ENCODE measurements at regions not wholly inside any gene's neighbourhood (a gene's known extent, or its start where the extent isn't known, plus 50 kb on each side); places are given as distances from the start of the nearest gene placed in this dataset.

DNA sequence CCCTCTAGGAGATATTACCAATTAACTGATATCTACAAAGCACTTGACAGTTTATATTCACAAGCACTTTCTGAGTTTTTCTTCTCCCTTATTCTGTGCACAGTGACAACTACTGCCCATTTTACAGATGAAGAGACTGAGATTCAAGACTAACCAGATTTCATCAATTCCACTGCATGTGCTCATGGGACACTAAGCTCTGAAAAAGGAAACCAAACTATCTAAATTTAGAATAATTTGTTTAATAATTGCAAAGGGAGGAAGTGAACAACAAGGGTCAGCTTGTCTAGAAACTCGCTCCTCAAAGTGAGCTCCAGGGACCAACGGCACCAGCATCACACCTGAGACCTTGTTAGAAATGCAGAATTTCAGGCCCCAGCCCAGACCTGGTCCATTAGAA lies 50.8 kb upstream of the MYLIP start:
- DNase-seq = no peak
- Mint-ChIP-seq H3K27ac (ENCODE audit: unreplicated experiment) (no peak overlapping the region), H3K4me1 (ENCODE audit: low read depth, unreplicated experiment) (no peaks in the 10 kb centered on the region), H3K36me3 (ENCODE audit: insufficient read depth, unreplicated experiment) (no peaks in the 10 kb centered on the region), H3K4me3 (ENCODE audit: low read depth, unreplicated experiment) (no peak overlapping the region), H3K27me3 (ENCODE audit: unreplicated experiment) (peaks cover 10% of the 10 kb centered on the region), H3K9me3 (ENCODE audit: low read depth, unreplicated experiment) (no peaks in the 10 kb centered on the region)
- TF ChIP-seq, protein P1, sequence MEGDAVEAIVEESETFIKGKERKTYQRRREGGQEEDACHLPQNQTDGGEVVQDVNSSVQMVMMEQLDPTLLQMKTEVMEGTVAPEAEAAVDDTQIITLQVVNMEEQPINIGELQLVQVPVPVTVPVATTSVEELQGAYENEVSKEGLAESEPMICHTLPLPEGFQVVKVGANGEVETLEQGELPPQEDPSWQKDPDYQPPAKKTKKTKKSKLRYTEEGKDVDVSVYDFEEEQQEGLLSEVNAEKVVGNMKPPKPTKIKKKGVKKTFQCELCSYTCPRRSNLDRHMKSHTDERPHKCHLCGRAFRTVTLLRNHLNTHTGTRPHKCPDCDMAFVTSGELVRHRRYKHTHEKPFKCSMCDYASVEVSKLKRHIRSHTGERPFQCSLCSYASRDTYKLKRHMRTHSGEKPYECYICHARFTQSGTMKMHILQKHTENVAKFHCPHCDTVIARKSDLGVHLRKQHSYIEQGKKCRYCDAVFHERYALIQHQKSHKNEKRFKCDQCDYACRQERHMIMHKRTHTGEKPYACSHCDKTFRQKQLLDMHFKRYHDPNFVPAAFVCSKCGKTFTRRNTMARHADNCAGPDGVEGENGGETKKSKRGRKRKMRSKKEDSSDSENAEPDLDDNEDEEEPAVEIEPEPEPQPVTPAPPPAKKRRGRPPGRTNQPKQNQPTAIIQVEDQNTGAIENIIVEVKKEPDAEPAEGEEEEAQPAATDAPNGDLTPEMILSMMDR (IDR thresholded peaks at IDR 0.05; ENCODE audit: unreplicated experiment) = no peak
- no TSS peak for BruUV-seq (replicated peaks)
- intact Hi-C loops (cut with micrococcal nuclease; ENCODE audit: unreplicated experiment) = no loop called here
- CTCF ChIA-PET = no interaction called here

DNA sequence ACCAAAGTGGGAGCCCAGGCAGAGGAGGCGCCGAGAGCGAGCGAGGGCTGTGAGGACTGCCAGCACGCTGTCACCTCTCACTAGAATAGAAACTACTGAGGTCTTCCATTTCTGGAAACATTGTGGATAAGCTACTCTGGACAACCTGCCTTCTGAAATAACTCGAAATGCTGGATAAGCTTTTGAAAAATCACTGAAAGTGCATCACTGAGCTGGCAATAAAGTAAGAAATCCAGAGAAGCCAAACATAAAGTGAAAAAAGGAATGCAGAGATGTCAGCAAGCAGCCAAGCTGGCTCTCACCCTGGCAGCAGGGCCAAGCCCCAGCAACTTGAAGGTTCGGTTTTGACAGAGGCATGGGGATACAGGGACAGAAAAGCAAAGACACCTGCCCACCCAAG lies 59.2 kb upstream of the MYLIP start:
- H3K27me3 Mint-ChIP-seq (ENCODE audit: unreplicated experiment) = peaks cover 13% of the 10 kb centered on the region
- TF ChIP-seq, protein P1 (IDR thresholded peaks at IDR 0.05; ENCODE audit: unreplicated experiment) = no peak
- H3K4me1 Mint-ChIP-seq (ENCODE audit: low read depth, unreplicated experiment) = no peaks in the 10 kb centered on the region
- intact Hi-C loops (cut with micrococcal nuclease; ENCODE audit: unreplicated experiment) = no loop called here
- H3K9me3 Mint-ChIP-seq (ENCODE audit: low read depth, unreplicated experiment) = no peaks in the 10 kb centered on the region
- no peak overlapping the region for H3K27ac Mint-ChIP-seq (ENCODE audit: unreplicated experiment)
- H3K36me3 Mint-ChIP-seq (ENCODE audit: insufficient read depth, unreplicated experiment) = no peaks in the 10 kb centered on the region
- no peak for DNase-seq
- no peak overlapping the region for H3K4me3 Mint-ChIP-seq (ENCODE audit: low read depth, unreplicated experiment)
- CTCF ChIA-PET = no interaction called here
- BruUV-seq (replicated peaks) = no TSS peak

DNA sequence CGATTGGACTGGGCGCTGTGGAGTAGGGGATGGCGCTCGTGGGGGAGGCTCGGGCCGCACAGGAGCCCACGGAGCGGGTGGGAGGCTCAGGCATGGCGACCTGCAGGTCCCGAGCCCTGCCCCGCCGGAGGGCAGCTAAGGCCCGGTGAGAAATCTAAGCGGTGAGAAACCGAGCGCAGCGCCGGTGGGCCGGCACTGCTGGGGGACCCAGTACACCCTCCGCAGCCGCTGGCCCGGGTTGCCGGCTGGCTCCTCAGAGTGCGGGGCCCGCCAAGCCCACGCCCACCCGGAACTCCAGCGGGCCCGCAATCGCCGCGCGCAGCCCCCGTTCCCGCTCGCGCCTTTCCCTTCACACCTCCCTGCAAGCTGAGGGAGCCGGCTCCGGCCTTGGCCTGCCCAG lies 59.7 kb upstream of the MYLIP start:
- H3K36me3 Mint-ChIP-seq (ENCODE audit: insufficient read depth, unreplicated experiment) = no peaks in the 10 kb centered on the region
- no peak overlapping the region for H3K27ac Mint-ChIP-seq (ENCODE audit: unreplicated experiment)
- H3K4me3 Mint-ChIP-seq (ENCODE audit: low read depth, unreplicated experiment) = no peak overlapping the region
- CTCF ChIA-PET = no interaction called here
- H3K9me3 Mint-ChIP-seq (ENCODE audit: low read depth, unreplicated experiment) = no peaks in the 10 kb centered on the region
- intact Hi-C loops (cut with micrococcal nuclease; ENCODE audit: unreplicated experiment) = no loop called here
- no TSS peak for BruUV-seq (replicated peaks)
- H3K4me1 Mint-ChIP-seq (ENCODE audit: low read depth, unreplicated experiment) = no peaks in the 10 kb centered on the region
- DNase-seq = no peak
- TF ChIP-seq, protein P1 (IDR thresholded peaks at IDR 0.05; ENCODE audit: unreplicated experiment) = no peak
- H3K27me3 Mint-ChIP-seq (ENCODE audit: unreplicated experiment) = peaks cover 13% of the 10 kb centered on the region

DNA sequence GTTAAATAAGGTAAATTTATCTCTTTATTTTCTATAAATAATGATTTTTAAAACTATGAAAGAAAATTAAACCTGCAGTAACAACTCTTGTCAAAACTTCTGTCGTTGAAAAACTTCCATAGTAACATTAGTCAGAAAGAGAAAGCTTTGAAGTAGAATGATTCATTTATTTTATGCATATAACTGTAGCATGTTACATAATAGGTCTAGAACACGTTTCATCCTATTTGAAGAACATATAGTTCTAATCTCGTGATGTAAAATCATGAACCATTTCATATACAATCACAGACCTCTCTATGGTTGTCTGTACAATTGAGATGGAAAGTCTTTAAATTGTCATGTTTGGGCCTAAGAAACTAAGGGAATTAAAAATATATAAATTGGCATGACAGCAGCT lies 61.3 kb upstream of the MYLIP start:
- Mint-ChIP-seq H3K4me1 (ENCODE audit: low read depth, unreplicated experiment) (no peaks in the 10 kb centered on the region), H3K27ac (ENCODE audit: unreplicated experiment) (no peak overlapping the region), H3K27me3 (ENCODE audit: unreplicated experiment) (no peaks in the 10 kb centered on the region), H3K36me3 (ENCODE audit: insufficient read depth, unreplicated experiment) (no peaks in the 10 kb centered on the region), H3K4me3 (ENCODE audit: low read depth, unreplicated experiment) (no peak overlapping the region), H3K9me3 (ENCODE audit: low read depth, unreplicated experiment) (no peaks in the 10 kb centered on the region)
- no peak for DNase-seq
- CTCF ChIA-PET = no interaction called here
- intact Hi-C loops (cut with micrococcal nuclease; ENCODE audit: unreplicated experiment) = no loop called here
- TF ChIP-seq, protein P1 (IDR thresholded peaks at IDR 0.05; ENCODE audit: unreplicated experiment) = no peak
- BruUV-seq (replicated peaks) = no TSS peak

DNA sequence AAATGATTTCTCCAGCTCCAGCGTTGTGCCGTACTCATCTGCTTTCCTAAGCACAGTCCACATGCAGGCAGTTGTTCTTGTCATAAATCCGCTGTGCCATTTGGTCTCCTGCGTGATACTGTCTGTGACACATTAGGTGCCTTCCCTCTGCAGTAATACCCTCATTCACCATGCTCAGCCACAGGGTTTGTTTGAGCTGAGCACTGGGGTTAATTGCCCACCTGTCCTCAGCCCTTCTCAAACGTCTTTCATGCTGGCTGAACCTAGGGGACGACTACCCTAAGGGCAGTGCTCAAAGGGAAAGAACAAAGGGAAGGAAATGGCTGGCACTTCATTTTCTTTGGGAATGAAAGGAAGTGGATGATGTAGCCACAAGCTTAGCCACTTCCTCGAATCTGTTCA lies 64.2 kb upstream of the MYLIP start:
- no peak for DNase-seq
- CTCF ChIA-PET = no interaction called here
- Mint-ChIP-seq H3K4me3 (ENCODE audit: low read depth, unreplicated experiment) (no peak overlapping the region), H3K4me1 (ENCODE audit: low read depth, unreplicated experiment) (no peaks in the 10 kb centered on the region), H3K27ac (ENCODE audit: unreplicated experiment) (no peak overlapping the region), H3K27me3 (ENCODE audit: unreplicated experiment) (no peaks in the 10 kb centered on the region), H3K36me3 (ENCODE audit: insufficient read depth, unreplicated experiment) (no peaks in the 10 kb centered on the region), H3K9me3 (ENCODE audit: low read depth, unreplicated experiment) (no peaks in the 10 kb centered on the region)
- intact Hi-C loops (cut with micrococcal nuclease; ENCODE audit: unreplicated experiment) = no loop called here
- TF ChIP-seq, protein P1 (IDR thresholded peaks at IDR 0.05; ENCODE audit: unreplicated experiment) = no peak
- BruUV-seq (replicated peaks) = no TSS peak
